ENCODE measurements at regions not wholly inside any gene's neighbourhood (a gene's known extent, or its start where the extent isn't known, plus 50 kb on each side); places are given as distances from the start of the nearest gene placed in this dataset.

- intact Hi-C loops (cut with DNase I, micrococcal nuclease), result no loop called here
- H3K27me3 Mint-ChIP-seq, result no peaks in the 10 kb centered on the region
- H3K9me3 Mint-ChIP-seq (ENCODE audit: low read depth), result peaks cover 6% of the 10 kb centered on the region
- no peak for ATAC-seq
- H3K4me1 Mint-ChIP-seq, result no peaks in the 10 kb centered on the region
- H3K27ac Mint-ChIP-seq, result no peak overlapping the region
- CTCF ChIA-PET, result no interaction called here
- H3K4me3 Mint-ChIP-seq, result no peak overlapping the region
- POLR2A ChIA-PET, result no interaction called here
- no peak for DNase-seq
- H3K36me3 Mint-ChIP-seq (ENCODE audit: low read depth), result no peaks in the 10 kb centered on the region
Observed at GRCh38 chr6:164276211-164276610, 861.7 kb downstream of the QKI start.

- Mint-ChIP-seq H3K9me3 (ENCODE audit: low read depth) (peaks cover 6% of the 10 kb centered on the region), H3K27me3 (no peaks in the 10 kb centered on the region), H3K4me1 (no peaks in the 10 kb centered on the region), H3K36me3 (ENCODE audit: low read depth) (no peaks in the 10 kb centered on the region), H3K4me3 (no peak overlapping the region), H3K27ac (no peak overlapping the region)
- CTCF ChIA-PET, result interaction anchor here (0.6 kb wide), 1 partner anchor 119 kb away, joined by 3 read pairs; no protein-coding TSS in a partner anchor
- DNase-seq (no peak), ATAC-seq (no peak)
- intact Hi-C loops (cut with DNase I, micrococcal nuclease), result no loop called here
- POLR2A ChIA-PET, result no interaction called here
Observed at GRCh38 chr6:164275773-164276172, 861.3 kb downstream of the QKI start.

- intact Hi-C loops (cut with DNase I, micrococcal nuclease), result no loop called here
- Mint-ChIP-seq H3K4me3 (no peak overlapping the region), H3K27ac (no peak overlapping the region), H3K9me3 (ENCODE audit: low read depth) (peaks cover 4% of the 10 kb centered on the region), H3K4me1 (no peaks in the 10 kb centered on the region), H3K36me3 (ENCODE audit: low read depth) (no peaks in the 10 kb centered on the region), H3K27me3 (no peaks in the 10 kb centered on the region)
- ChIA-PET CTCF (interaction anchor here (0.6 kb wide), 1 partner anchor 30 kb away, joined by 3 read pairs; no protein-coding TSS in a partner anchor), POLR2A (no interaction called here)
- ATAC-seq (no peak), DNase-seq (no peak)
Observed at GRCh38 chr6:164274493-164274892, 860.0 kb downstream of the QKI start.

- H3K27ac Mint-ChIP-seq, result no peak overlapping the region
- POLR2A ChIA-PET, result no interaction called here
- H3K36me3 Mint-ChIP-seq (ENCODE audit: low read depth), result no peaks in the 10 kb centered on the region
- H3K4me1 Mint-ChIP-seq, result no peaks in the 10 kb centered on the region
- intact Hi-C loops (cut with DNase I, micrococcal nuclease), result no loop called here
- CTCF ChIA-PET, result interaction anchor here (0.6 kb wide), 1 partner anchor 896 kb away, joined by 3 read pairs; no protein-coding TSS in a partner anchor
- H3K27me3 Mint-ChIP-seq, result no peaks in the 10 kb centered on the region
- DNase-seq (no peak), ATAC-seq (no peak)
- peaks cover 6% of the 10 kb centered on the region for H3K9me3 Mint-ChIP-seq (ENCODE audit: low read depth)
- H3K4me3 Mint-ChIP-seq, result no peak overlapping the region
Observed at GRCh38 chr6:164273491-164273890, 859.0 kb downstream of the QKI start.

GRCh38 chr6:164266851-164267250 lies 852.3 kb downstream of the QKI start:
- Mint-ChIP-seq H3K27me3 (no peaks in the 10 kb centered on the region), H3K4me3 (no peak overlapping the region), H3K27ac (no peak overlapping the region), H3K4me1 (no peaks in the 10 kb centered on the region), H3K36me3 (ENCODE audit: low read depth) (no peaks in the 10 kb centered on the region), H3K9me3 (ENCODE audit: low read depth) (peaks cover 11% of the 10 kb centered on the region)
- CTCF ChIA-PET, result no interaction called here
- DNase-seq, result no peak
- intact Hi-C loops (cut with DNase I, micrococcal nuclease), result no loop called here
- POLR2A ChIA-PET, result no interaction called here
- ATAC-seq, result no peak

- CTCF ChIA-PET, result no interaction called here
Observed at GRCh38 chr6:164262348-164262747, 847.8 kb downstream of the QKI start.

GRCh38 chr6:164258421-164258820 lies 843.9 kb downstream of the QKI start:
- DNase-seq, result no peak
- no peaks in the 10 kb centered on the region for H3K4me1 Mint-ChIP-seq
- no peaks in the 10 kb centered on the region for H3K36me3 Mint-ChIP-seq (ENCODE audit: low read depth)
- intact Hi-C loops (cut with DNase I, micrococcal nuclease), result no loop called here
- ChIA-PET CTCF (no interaction called here), POLR2A (no interaction called here)
- H3K27ac Mint-ChIP-seq, result no peak overlapping the region
- H3K27me3 Mint-ChIP-seq, result no peaks in the 10 kb centered on the region
- H3K9me3 Mint-ChIP-seq (ENCODE audit: low read depth), result peaks cover 4% of the 10 kb centered on the region
- H3K4me3 Mint-ChIP-seq, result no peak overlapping the region
- ATAC-seq, result no peak

More at GRCh38 chr6:164262348-164262747, 847.8 kb downstream of the QKI start:
- Mint-ChIP-seq H3K4me1 (no peaks in the 10 kb centered on the region), H3K36me3 (ENCODE audit: low read depth) (no peaks in the 10 kb centered on the region), H3K27ac (no peak overlapping the region), H3K4me3 (no peak overlapping the region), H3K27me3 (no peaks in the 10 kb centered on the region), H3K9me3 (ENCODE audit: low read depth) (peaks cover 4% of the 10 kb centered on the region)
- intact Hi-C loops (cut with DNase I, micrococcal nuclease), result no loop called here
- no peak for ATAC-seq
- POLR2A ChIA-PET, result no interaction called here
- DNase-seq, result no peak

- ChIA-PET CTCF (no interaction called here), POLR2A (no interaction called here)
- H3K36me3 Mint-ChIP-seq (ENCODE audit: low read depth), result no peaks in the 10 kb centered on the region
- no peak overlapping the region for H3K27ac Mint-ChIP-seq
- no peak overlapping the region for H3K4me3 Mint-ChIP-seq
- no peaks in the 10 kb centered on the region for H3K4me1 Mint-ChIP-seq
- intact Hi-C loops (cut with DNase I, micrococcal nuclease), result no loop called here
- no peaks in the 10 kb centered on the region for H3K9me3 Mint-ChIP-seq (ENCODE audit: low read depth)
- ATAC-seq (no peak), DNase-seq (no peak)
- H3K27me3 Mint-ChIP-seq, result no peaks in the 10 kb centered on the region
Observed at GRCh38 chr6:164252948-164253347, 838.4 kb downstream of the QKI start.

GRCh38 chr6:164252291-164252690 lies 837.8 kb downstream of the QKI start:
- no peak overlapping the region for H3K27ac Mint-ChIP-seq
- H3K36me3 Mint-ChIP-seq (ENCODE audit: low read depth), result no peaks in the 10 kb centered on the region
- H3K9me3 Mint-ChIP-seq (ENCODE audit: low read depth), result no peaks in the 10 kb centered on the region
- H3K4me3 Mint-ChIP-seq, result no peak overlapping the region
- ATAC-seq (no peak), DNase-seq (no peak)
- intact Hi-C loops (cut with DNase I, micrococcal nuclease), result no loop called here
- CTCF ChIA-PET, result no interaction called here
- no peaks in the 10 kb centered on the region for H3K4me1 Mint-ChIP-seq
- no peaks in the 10 kb centered on the region for H3K27me3 Mint-ChIP-seq
- POLR2A ChIA-PET, result no interaction called here

- ChIA-PET CTCF (no interaction called here), POLR2A (no interaction called here)
- ATAC-seq (no peak), DNase-seq (no peak)
- intact Hi-C loops (cut with DNase I, micrococcal nuclease), result no loop called here
- Mint-ChIP-seq H3K9me3 (ENCODE audit: low read depth) (peaks cover 2% of the 10 kb centered on the region), H3K4me3 (no peak overlapping the region), H3K27me3 (no peaks in the 10 kb centered on the region), H3K27ac (no peak overlapping the region), H3K36me3 (ENCODE audit: low read depth) (no peaks in the 10 kb centered on the region), H3K4me1 (no peaks in the 10 kb centered on the region)
Observed at GRCh38 chr6:164247106-164247505, 832.6 kb downstream of the QKI start.

GRCh38 chr6:164246082-164246481 lies 831.6 kb downstream of the QKI start:
- intact Hi-C loops (cut with DNase I, micrococcal nuclease), result no loop called here
- Mint-ChIP-seq H3K27me3 (no peaks in the 10 kb centered on the region), H3K4me1 (no peaks in the 10 kb centered on the region), H3K9me3 (ENCODE audit: low read depth) (peaks cover 2% of the 10 kb centered on the region), H3K27ac (no peak overlapping the region), H3K36me3 (ENCODE audit: low read depth) (no peaks in the 10 kb centered on the region), H3K4me3 (no peak overlapping the region)
- CTCF ChIA-PET, result no interaction called here
- POLR2A ChIA-PET, result no interaction called here
- ATAC-seq, result no peak
- DNase-seq, result no peak

- H3K36me3 Mint-ChIP-seq (ENCODE audit: low read depth), result no peaks in the 10 kb centered on the region
- DNase-seq (no peak), ATAC-seq (no peak)
- no peak overlapping the region for H3K27ac Mint-ChIP-seq
- intact Hi-C loops (cut with DNase I, micrococcal nuclease), result no loop called here
- POLR2A ChIA-PET, result no interaction called here
- H3K4me1 Mint-ChIP-seq, result no peaks in the 10 kb centered on the region
- CTCF ChIA-PET, result no interaction called here
- H3K4me3 Mint-ChIP-seq, result no peak overlapping the region
- peaks cover 2% of the 10 kb centered on the region for H3K9me3 Mint-ChIP-seq (ENCODE audit: low read depth)
- no peaks in the 10 kb centered on the region for H3K27me3 Mint-ChIP-seq
Observed at GRCh38 chr6:164243949-164244348, 829.4 kb downstream of the QKI start.

- intact Hi-C loops (cut with DNase I, micrococcal nuclease), result no loop called here
- ATAC-seq (no peak), DNase-seq (no peak)
- no peaks in the 10 kb centered on the region for H3K36me3 Mint-ChIP-seq (ENCODE audit: low read depth)
- no peaks in the 10 kb centered on the region for H3K27me3 Mint-ChIP-seq
- H3K4me3 Mint-ChIP-seq, result no peak overlapping the region
- H3K4me1 Mint-ChIP-seq, result no peaks in the 10 kb centered on the region
- POLR2A ChIA-PET, result no interaction called here
- peaks cover 2% of the 10 kb centered on the region for H3K9me3 Mint-ChIP-seq (ENCODE audit: low read depth)
- CTCF ChIA-PET, result no interaction called here
- no peak overlapping the region for H3K27ac Mint-ChIP-seq
Observed at GRCh38 chr6:164243012-164243610, 828.6 kb downstream of the QKI start.

Measured in activated CD4-positive, alpha-beta T cell treated with anti-CD3 and anti-CD28 coated beads for 36 hours (primary cell).